Gastroesophageal sphincter (tissue), 3 donors: ENCODE measurements at regions not wholly inside any gene's neighbourhood (a gene's known extent, or its start where the extent isn't known, plus 50 kb on each side); places are given as distances from the start of the nearest gene placed in this dataset.

Source experiments
- CTCF ChIP-seq, 4 experiments: fragments of 200-600 bp in 2 of 4; fragments of 450-650 bp in 2 of 4; sonication (generic) in 1 of 4; IDR thresholded peaks; one replicate each; pipeline ENCODE4 v1.5.1; 2017 to 2019; ENCODE audit warnings: antibody characterized with exemption in 4 of 4, mild to moderate bottlenecking in 2 of 4, moderate library complexity in 2 of 4
- EP300 ChIP-seq: sonication (generic); formaldehyde crosslinking; IDR thresholded peaks from one replicate; pipeline ENCODE4 v1.6.1; 2017; ENCODE audit warnings: antibody characterized with exemption, mild to moderate bottlenecking
- POLR2A ChIP-seq, 2 donors: fragments of 450-650 bp; IDR thresholded peaks; one replicate each; pipeline ENCODE4 v1.6.1; 2017; ENCODE audit warnings: antibody characterized with exemption in 2 of 2, mild to moderate bottlenecking in 2 of 2, moderate library complexity in 1 of 2
- POLR2AphosphoS5 ChIP-seq: sonication (generic); formaldehyde crosslinking; IDR thresholded peaks from one replicate; pipeline ENCODE4 v1.6.1; 2017; ENCODE audit warnings: antibody characterized with exemption

- TF ChIP-seq CTCF (IDR thresholded peaks at IDR 0.05) (no peak), EP300 (no peak), POLR2A (IDR thresholded peaks at IDR 0.05) (no peak), POLR2AphosphoS5 (no peak)
These were observed 2314.9 kb downstream of the LRRC4C start for GRCh38 chr11:39144351-39145130.
